HG03060 (cell line): ENCODE measurements at regions not wholly inside any gene's neighbourhood (a gene's known extent, or its start where the extent isn't known, plus 50 kb on each side); places are given as distances from the start of the nearest gene placed in this dataset.
"Not testable (repeated sequence)": the region's sequence is repeated elsewhere in the genome, so short reads cannot be mapped to it uniquely, and the experiment has no call there.

Experiments used
- ATAC-seq: cut with Tn5 transposase; IDR thresholded peaks from one replicate; pipeline ENCODE4 v1.9.1; 2021; ENCODE audit warnings: low read depth, moderate number of reproducible peaks; ENCODE audit not compliant: unreplicated experiment

DNA sequence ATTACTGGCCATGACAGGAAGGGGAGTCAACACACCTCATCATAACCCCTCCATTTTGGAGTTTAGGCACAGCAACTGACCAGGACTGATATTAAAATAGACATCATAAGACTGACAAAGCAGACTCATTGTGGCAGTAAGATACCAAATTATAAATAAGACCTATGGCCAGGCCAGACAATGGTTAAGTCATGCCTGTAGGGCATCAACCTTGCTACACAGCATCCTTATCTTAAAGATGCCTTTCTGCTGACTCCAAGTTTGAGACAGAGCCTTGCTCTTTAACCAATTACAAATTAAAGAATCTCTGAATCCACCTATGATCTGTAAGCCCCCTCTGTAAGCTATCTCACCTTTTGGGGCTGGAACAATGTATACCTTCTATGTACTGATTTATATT is 65.5 kb downstream of the VCX2 start:
- ATAC-seq: no peak

DNA sequence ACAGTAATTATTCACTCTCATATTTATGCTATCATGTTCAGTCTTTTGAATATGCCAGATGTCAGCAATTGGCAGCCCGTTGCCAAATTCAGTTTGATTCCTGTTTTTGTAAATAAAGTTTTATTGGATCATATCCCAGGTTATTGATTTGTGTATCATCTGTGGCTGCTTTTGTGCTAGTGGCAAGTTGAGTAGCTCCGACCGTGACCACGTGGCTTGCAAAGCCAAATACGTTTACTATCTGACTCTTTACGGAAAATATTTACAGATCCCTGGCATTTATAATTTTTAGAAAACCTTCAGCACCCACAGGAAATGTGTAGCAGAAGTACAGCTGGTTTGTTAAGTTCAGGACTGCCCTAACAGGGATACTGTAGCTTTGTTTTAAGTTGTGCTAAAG is 67.4 kb downstream of the VCX2 start:
- ATAC-seq: no peak

DNA sequence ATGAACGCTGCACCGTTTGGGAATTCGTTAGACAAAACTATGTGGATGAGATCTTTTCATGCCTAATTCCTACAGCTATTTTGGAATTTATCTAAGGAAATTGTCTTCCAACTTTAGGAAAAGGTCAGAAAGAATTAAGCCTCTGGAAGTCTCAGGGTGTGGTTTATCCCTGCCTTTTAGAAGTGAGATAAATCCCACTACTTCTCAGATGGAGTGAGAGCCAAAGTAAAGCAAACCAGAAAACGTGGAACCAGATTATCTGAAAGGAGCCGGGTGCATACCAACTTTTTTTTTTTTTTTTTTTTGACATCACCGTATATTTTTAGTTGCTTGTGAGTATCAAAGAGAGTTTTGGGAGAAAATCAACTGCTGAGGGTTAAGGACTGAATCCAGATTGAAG is 79.6 kb downstream of the VCX2 start:
- ATAC-seq: no peak

DNA sequence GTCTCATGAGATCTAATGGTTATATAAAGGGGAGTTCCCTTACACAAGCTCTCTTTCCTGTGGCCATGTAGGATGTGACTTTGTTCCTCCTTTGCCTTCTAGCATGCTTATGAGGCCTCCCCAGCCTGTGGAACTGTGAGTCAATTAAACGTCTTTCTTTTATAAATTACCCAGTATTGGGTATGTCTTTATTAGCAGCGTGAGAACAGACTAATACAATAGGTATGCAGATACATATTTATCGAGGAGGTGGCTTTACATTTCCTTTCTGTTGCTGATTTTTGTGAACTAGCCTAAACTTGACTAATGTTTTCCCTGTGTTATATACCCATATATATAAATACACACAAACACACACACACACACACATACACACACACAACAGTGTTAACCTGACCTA is 80.2 kb downstream of the VCX2 start:
- ATAC-seq: no peak

DNA sequence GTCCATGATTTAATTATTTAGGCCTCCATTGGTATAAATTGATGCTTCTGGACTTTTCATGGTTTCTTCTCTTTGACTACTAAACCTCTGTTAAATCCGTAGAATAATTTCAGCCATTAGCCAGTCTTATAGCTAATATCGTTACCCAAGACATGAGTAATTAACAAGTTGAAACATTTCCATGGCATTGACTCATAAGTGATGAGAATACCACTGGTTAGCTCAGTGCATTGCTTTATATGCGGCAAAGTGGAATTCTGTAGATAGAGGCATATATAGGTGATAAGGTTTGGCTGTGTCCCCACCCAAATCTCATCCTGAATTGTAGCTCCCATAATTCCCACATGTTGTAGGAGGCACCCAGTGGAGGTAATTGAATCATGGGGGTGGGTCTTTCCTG is 80.6 kb downstream of the VCX2 start:
- no peak for ATAC-seq

DNA sequence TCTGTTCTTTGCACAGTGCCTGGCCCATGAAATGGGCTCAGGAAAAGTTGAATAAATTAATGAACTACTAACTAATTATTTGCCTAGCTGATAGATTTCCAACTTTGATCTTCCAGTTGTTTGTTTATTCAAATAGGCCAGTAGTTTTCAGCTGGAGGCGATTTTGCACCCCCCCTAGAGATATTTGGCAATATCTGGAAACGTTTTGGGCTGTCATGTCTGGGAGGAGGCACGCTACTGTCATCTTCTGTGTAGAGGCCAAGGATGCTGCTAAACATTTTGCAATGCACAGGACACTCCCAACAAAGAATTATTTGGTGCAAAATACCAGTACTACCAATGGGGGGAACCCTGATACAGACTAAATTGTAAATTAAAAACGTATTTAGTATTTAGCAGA is 81.9 kb downstream of the VCX2 start:
- ATAC-seq: no peak

DNA sequence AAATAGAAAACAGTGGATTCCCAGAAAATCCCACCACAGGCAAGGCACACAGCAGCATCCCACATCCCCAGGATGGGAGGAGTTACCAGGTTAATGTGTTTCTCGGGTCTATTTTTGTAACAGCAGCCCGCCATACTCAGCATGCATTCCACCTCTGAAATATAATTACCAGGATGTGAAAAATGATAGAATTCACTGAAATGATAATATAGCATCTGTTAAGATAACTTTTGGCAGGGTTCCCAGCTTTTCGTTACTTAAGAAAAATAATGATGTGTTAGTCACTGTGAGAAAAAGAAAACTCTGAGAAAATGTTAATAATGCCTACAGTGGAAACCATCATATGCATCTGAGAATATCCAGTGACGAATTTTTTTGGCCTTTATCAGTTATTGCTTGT is 87.1 kb downstream of the VCX2 start:
- ATAC-seq: no peak

DNA sequence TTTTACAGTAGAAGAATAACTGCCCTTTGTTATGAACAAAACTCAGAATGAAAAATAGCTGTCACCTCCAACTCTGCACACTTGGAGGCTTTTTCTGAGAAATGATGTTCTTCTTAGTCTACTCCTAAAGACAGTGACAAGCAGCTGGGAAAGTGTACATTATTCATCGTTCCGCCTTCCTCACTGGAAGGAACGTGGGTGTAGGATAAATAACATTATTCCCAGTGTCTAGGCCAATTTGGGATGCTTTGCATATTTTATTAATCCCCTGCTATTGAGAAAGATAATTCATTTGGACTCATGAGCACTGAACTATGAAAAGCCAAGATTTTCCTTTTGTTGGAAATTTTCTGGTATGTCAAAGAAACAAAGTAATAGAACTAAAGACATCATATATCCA is 87.8 kb downstream of the VCX2 start:
- no peak for ATAC-seq

DNA sequence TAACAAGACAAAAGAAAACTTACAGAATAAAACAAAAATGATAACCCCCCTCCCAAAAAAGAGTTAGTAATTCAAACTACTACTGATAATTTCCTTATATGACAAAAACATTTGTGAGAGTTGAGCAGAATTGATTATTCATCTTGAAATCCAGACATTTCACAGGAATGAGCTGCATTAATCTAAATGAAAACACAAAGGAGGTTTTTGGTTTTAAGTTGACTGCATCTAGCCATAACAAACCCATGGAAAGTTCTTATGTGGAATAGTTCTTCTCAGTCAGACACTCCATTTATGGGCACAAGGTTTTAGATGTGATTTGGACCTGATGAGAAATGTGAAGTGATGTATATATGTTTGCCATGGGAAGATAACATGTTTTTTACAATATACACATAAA is 95.4 kb downstream of the VCX2 start:
- ATAC-seq: no peak

DNA sequence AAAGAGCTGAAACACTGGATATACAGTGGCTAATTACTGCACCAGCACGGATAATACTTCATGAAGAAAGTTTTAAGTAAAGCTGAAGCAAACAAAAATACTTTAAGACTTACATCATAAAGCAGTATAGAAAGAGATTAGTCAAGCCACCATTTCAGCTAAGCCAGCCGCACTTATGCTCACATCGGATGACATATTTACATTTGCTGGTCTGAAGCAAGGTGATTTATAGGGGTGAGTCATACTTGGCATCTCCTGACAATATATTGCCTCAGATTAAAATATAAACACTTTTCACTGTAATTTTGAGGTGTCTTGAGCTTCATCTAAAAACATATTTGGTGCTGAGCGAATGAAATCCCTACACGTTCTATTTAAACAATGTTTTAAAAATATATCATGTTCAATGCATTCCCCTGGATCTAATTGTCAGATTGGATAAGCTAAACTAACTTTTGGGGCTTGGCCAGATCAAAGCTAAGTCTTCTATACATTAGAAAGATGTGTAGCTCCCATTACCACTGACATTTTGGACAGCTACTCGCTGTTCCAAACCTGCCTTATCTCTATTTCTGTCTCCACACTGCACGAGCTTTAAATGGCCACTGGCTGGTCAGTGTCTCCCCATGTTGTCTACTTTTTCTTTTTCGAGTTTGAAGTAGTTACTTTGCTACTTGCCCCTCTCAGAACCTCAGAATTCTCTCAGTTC is 103.2 kb downstream of the VCX2 start:
- ATAC-seq: no peak

DNA sequence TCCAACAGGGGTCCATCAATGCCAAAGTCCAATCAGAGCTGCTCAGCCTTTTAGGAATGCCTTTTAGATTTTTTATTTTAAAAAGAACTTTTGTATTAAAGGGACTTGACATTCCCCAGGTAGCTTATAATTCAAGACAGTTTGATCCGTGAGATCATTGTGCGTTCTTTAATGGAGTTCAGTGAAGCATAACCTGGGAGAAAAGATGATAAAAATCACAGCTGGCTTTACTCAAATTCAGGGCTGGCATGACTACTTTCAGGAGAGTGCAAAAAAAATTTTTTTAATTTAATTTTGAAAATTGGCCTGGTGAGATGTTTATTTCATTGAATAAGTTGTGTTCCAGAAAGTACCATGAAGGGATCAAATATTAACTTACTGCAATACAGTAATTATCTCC is 118.2 kb downstream of the VCX2 start:
- ATAC-seq: no peak

DNA sequence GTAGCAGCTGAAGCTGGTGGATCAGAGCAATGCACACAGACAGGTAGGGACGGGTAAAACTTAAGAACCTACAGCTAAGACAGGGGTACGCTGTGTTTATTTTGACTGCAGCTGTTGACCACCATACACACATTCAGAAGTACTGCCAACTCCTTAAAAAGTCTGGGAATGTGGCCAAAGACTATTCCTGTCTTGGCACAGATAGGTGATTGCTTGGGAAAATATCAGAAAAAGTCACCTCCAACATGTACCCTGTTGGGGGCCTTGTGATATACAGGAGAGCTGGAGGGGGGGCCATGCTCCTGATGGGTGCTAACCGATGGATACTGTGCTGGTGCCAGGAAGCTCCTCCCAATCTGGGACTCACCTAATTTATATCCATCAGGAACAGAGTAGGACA is 121.2 kb downstream of the VCX2 start:
- no peak for ATAC-seq

DNA sequence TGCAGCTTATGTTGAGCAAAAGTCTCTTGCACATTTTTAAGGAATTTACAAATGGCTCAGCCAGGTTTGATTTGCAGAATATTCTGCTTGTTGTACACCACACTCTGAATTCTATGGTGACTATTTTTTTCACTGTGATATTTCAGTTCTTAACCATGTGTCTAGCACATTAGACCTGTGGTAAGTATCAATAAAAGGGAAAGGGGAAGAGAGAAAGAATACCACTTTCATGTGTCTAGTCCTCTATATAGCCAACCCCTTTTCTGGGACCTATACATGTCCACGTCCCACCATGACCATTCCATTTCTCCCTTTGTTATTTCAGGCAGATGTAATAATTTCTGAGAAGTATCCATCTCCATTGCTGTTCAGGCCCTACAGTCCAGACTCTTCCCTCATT is 121.3 kb upstream of the PNPLA4 start:
- ATAC-seq: no peak

DNA sequence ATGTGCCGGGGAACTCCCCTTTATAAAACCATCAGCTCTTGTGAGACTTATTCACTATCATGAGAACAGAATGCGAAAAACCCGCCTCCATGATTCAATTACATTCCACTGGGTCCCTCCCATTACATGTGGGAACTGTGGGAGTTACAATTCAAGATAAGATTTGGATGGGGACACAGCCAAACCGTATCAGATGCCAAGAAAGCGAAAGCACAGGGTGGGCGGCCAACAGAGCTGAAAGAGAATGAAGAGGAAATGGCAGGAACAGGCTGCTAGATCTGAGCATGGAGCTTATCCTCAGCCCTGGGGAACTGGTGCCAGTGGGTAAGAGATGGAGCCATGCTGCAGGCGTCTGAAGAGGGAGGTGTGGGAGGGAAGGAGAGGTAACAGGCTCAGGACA is 117.7 kb upstream of the PNPLA4 start:
- no peak for ATAC-seq

DNA sequence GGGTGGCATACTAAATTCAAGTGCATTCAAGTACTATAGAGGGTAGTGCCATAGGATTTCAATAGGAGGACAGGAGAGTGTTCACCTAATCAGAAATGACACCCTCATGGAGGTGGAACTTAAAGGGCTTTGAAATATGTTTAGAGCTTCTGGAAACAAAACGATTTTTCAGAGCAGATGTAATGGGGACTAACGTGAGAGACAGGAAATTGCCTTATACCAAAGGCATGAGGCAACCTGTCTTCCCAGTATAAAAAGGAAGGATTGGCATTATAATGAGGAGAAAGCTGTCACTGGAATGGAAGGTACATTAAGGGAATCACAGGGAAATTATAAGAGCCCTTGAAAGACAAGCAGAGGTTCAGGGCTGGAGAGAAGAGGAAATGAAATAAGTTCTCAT is 116.3 kb upstream of the PNPLA4 start:
- ATAC-seq: no peak

DNA sequence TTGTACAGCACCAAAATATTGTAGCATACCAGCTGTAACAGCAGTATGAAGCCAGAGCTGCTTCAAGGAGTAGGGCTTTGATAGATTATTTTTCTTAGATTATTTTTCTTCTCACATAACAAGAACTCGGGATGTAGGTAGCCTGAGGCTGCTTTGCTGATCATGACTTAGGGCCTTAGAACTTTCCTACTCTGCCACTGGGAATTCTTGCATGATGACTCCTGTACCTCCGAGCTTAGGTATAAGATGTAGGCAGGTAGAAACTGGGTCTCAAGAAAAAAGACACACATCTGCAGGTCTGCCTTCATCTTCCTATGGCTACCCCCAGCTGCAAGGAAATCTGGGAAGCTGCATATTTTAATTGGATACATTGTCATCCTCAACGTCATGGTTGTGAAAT is 115.9 kb upstream of the PNPLA4 start:
- ATAC-seq: no peak

DNA sequence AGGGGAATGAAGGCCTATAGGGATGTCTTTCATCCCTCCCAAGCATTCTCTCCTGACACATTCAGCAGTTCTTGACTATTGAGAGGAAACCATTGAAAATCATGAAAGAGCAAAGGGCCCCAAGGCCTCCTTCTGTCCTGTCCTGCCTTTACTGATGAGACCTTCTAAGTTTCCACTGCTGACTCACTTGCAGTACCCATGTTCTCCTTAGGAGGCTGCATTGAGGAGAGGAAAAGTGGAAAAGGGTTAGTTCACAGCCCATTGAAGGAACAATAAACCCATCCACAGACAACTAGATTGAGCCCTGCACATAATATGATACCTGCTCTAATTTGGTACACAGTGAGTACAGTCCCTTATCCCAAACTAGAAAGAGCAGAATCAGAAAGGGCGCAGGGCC is 115.1 kb upstream of the PNPLA4 start:
- no peak for ATAC-seq

DNA sequence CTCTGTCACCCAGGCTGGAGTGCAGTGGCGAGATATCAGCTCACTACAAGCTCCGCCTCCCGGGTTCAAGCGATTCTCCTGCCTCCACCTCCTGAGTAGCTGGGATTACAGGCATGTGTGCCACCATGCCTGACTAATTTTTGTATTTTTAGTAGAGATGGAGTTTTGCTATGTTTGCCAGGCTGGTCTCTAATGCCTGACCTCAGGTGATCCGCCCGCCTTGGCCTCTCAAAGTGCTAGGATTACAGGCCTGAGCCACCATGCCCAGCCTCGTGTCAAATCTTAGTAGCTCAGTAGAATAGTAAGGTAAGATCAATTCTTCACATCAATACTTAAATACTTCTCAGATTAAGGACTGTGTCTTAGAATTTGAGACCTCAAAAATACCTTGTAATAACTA is 112.5 kb upstream of the PNPLA4 start:
- ATAC-seq: not testable (repeated sequence)

DNA sequence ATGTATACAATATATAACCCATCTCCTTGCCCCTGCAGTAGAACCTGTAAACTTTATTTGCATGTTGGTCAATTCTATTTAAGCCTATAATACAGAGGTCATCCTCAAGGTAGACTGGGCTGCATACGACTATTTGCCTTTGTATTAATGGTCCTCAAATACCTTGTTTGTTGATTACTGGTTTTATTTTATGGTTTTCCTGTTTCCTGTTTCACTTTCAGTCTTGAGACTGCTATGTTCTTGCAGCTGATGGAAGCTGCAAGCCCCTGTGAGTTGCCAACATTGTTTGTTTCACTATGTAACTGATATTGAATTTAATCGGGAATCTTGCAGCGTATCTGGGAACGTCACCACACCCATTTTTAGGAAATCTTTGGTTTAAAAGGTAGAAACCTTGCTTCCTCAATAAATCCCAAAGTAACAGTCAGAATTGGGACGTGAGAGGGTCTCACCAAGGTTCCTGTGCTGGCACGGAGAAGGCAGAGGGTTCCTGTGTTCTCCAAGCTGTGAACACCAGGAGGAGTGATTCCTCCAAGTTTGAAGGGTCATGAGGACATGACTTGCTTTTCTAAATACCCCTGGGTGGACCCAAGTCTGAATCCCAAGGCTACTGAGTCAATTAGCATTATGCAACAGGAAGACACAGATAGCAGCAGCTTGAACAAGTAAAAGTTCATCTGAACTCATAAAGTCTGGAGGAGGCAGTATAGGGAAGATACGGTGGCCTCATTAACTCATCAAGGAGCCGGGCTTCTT is 110.6 kb upstream of the PNPLA4 start:
- no peak for ATAC-seq

DNA sequence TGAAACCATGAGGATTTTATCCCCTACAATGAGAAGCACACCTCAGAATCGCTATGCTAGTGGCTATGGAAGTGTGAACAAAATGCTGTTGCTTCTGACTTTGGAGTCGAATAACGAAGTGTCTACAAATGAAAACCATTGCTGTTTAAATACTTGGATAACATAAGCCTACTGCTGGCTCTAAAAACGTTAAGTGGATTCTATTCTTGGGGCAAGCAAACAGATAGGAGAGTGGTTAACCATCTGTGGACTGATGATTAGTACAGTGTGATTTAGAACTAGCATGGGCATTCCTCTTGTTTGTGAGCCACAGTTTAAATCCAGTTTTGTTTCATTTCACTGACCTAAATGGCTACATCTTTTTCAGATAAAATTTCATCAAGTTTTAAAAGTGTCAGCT is 109.7 kb upstream of the PNPLA4 start:
- no peak for ATAC-seq

DNA sequence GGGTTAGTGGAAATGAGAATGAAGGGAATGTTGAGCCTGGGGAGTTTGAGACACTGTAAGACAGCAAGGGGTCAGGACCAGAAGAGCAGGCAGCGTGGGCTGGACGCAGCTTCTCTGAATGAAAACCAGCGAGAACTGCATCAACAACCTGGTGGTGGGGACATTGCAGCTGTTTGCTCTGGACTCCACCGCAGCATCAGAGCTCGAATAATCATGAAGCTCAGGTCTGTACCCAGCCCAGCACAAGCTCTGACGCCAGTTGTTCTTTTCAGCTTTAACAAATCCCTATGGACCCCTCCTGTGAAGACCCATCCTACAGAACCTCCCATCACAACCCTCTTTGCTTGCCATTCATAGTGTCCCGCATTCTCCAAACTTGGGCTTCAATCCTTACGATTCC is 106.8 kb upstream of the PNPLA4 start:
- no peak for ATAC-seq

DNA sequence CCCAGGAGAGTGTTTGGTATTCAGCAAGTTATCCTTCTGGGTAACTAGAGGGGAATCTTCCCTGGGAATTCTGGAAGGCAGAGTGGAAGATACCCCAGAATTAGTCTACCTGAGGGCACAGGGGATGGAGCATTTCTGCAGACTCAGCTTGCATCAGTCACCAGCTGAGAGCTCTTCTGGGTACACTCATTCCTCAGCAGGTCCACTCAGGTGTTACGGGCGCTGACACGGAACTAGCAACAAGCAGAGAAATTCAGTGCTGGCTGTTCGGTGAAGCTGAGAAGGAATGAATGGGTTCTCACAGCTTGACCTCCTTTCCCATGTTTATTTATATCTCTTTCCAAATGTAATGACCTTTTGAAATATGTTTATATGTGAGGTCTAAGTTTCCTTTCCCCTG is 106.0 kb upstream of the PNPLA4 start:
- ATAC-seq: no peak
